MM.1S (cell line): ENCODE measurements at regions not wholly inside any gene's neighbourhood (a gene's known extent, or its start where the extent isn't known, plus 50 kb on each side); places are given as distances from the start of the nearest gene placed in this dataset.

Experiments used
- CTCF ChIP-seq: fragments of 300-600 bp; sonication (generic); IDR thresholded peaks from 2 replicates; pipeline ENCODE4 v1.5.1; 2016; ENCODE audit warnings: antibody characterized with exemption, low read length, mixed read lengths
- EZH2phosphoT487 ChIP-seq: fragments of 300-600 bp; sonication (generic); IDR thresholded peaks from 2 replicates; pipeline ENCODE4 v1.6.1; 2018; ENCODE audit warnings: antibody characterized with exemption, low read length

GRCh38 chr13:111007209-111007608 lies 92.3 kb upstream of the ANKRD10 start:
- no peak for TF ChIP-seq CTCF
- TF ChIP-seq EZH2phosphoT487 = no peak
